Gastroesophageal sphincter (tissue), 3 donors: ENCODE measurements at regions not wholly inside any gene's neighbourhood (a gene's known extent, or its start where the extent isn't known, plus 50 kb on each side); places are given as distances from the start of the nearest gene placed in this dataset.

Experiments
- CTCF ChIP-seq, 4 experiments: fragments of 200-600 bp in 2 of 4; fragments of 450-650 bp in 2 of 4; sonication (generic) in 1 of 4; IDR thresholded peaks; one replicate each; pipeline ENCODE4 v1.5.1; 2017 to 2019; ENCODE audit warnings: antibody characterized with exemption in 4 of 4, mild to moderate bottlenecking in 2 of 4, moderate library complexity in 2 of 4
- EP300 ChIP-seq: sonication (generic); formaldehyde crosslinking; IDR thresholded peaks from one replicate; pipeline ENCODE4 v1.6.1; 2017; ENCODE audit warnings: antibody characterized with exemption, mild to moderate bottlenecking
- POLR2A ChIP-seq, 2 donors: fragments of 450-650 bp; IDR thresholded peaks; one replicate each; pipeline ENCODE4 v1.6.1; 2017; ENCODE audit warnings: antibody characterized with exemption in 2 of 2, mild to moderate bottlenecking in 2 of 2, moderate library complexity in 1 of 2

- peak in 3 of 4 experiments; percentile 21 to 33 (median 32) for TF ChIP-seq CTCF (IDR thresholded peaks at IDR 0.05)
- TF ChIP-seq EP300, result no peak
- peak in 1 of 2 donors; percentile 19 for TF ChIP-seq POLR2A (IDR thresholded peaks at IDR 0.05)
These were observed 90.6 kb downstream of the ANXA2R start for GRCh38 chr5:42949348-42950115.
